Ascending aorta (tissue), 2 donors: ENCODE measurements at regions not wholly inside any gene's neighbourhood (a gene's known extent, or its start where the extent isn't known, plus 50 kb on each side); places are given as distances from the start of the nearest gene placed in this dataset.

ENCODE experiments used
- DNase-seq, 2 donors: peaks; one replicate each; pipeline ENCODE4 v3.0.0-alpha.2; 2019; ENCODE audit warnings: low spot score in 2 of 2
- H3K27ac ChIP-seq, 2 donors: fragments of 200-600 bp; sonication (generic); one replicate each; pipeline ENCODE4 v1.5.1; 2016 to 2017; ENCODE audit warnings: mild to moderate bottlenecking in 1 of 2
- H3K27me3 ChIP-seq: fragments of 200-600 bp; sonication (generic); one replicate; pipeline ENCODE4 v1.5.1; 2017
- H3K36me3 ChIP-seq, 2 donors: fragments of 200-600 bp; sonication (generic); one replicate each; pipeline ENCODE4 v1.5.1; 2016
- H3K4me1 ChIP-seq, 2 donors: fragments of 200-600 bp; sonication (generic); one replicate each; pipeline ENCODE4 v1.5.1; 2016 to 2017; ENCODE audit warnings: mild to moderate bottlenecking in 1 of 2
- H3K4me3 ChIP-seq, 2 donors: fragments of 200-600 bp; sonication (generic); one replicate each; pipeline ENCODE4 v1.5.1; 2016 to 2017; ENCODE audit warnings: mild to moderate bottlenecking in 1 of 2
- H3K9me3 ChIP-seq, 2 donors: fragments of 200-600 bp; sonication (generic); one replicate each; pipeline ENCODE4 v1.5.1; 2016
- intact Hi-C: fragments of 100-400 bp; cut with DNase I; formaldehyde crosslinking; loops from one replicate; pipeline ENCODE4 v1.15.1; 2023
- TF ChIP-seq, protein P1 (sequence below), 3 experiments: fragments of 200-600 bp in 2 of 3; fragments of 450-650 bp in 1 of 3; sonication (generic) in 2 of 3; IDR thresholded peaks; one replicate each; pipeline ENCODE4 v1.5.1; 2016 to 2019; ENCODE audit warnings: antibody characterized with exemption in 3 of 3, mild to moderate bottlenecking in 1 of 3, moderate library complexity in 1 of 3

DNA sequence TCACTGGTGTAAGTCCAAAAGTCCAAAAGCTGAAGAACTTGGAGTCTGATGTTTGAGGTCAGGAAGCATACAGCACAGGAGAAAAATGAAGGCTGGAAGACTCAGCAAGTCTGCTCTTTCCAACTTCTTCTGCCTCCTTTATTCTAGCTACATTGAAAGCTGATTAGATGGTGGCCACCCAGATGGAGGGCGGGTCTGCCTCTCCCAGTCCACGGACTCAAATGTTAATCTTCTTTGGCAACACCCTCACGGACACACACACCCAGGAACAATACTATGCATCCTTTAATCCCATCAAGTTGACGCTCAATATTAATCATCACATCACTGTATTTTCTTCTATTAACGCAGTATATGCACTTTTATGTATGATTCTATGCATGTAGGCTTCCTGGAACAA is 931.6 kb upstream of the GRIA3 start:
- TF ChIP-seq, protein P1, sequence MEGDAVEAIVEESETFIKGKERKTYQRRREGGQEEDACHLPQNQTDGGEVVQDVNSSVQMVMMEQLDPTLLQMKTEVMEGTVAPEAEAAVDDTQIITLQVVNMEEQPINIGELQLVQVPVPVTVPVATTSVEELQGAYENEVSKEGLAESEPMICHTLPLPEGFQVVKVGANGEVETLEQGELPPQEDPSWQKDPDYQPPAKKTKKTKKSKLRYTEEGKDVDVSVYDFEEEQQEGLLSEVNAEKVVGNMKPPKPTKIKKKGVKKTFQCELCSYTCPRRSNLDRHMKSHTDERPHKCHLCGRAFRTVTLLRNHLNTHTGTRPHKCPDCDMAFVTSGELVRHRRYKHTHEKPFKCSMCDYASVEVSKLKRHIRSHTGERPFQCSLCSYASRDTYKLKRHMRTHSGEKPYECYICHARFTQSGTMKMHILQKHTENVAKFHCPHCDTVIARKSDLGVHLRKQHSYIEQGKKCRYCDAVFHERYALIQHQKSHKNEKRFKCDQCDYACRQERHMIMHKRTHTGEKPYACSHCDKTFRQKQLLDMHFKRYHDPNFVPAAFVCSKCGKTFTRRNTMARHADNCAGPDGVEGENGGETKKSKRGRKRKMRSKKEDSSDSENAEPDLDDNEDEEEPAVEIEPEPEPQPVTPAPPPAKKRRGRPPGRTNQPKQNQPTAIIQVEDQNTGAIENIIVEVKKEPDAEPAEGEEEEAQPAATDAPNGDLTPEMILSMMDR (IDR thresholded peaks at IDR 0.05), result no peak
- DNase-seq, result no peak
- no peaks in the 10 kb centered on the region for H3K36me3 ChIP-seq
- intact Hi-C loops, result no loop called here
- no peaks in the 10 kb centered on the region for H3K4me1 ChIP-seq
- no peak overlapping the region for H3K4me3 ChIP-seq
- no peaks in the 10 kb centered on the region for H3K27me3 ChIP-seq
- no peaks in the 10 kb centered on the region for H3K9me3 ChIP-seq
- no peak overlapping the region for H3K27ac ChIP-seq

DNA sequence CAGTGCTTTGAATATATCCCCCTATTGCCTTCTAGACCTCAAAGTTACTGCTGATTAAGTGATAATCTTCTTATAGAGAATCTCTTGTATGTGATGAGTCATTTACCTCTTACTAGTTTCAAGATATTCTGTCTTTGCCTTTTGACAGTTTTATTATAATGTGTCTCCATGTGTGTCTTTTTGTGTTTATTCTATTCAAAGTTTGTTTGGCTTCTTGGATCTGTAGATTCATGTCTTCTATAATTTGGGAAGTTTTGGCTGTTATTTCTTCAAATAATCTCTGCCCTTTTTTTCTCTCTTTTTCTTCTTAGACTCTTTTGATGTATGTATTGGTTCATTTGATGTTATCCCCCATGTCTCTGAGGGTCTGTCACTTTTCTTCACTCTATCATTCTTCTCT is 915.7 kb upstream of the GRIA3 start:
- TF ChIP-seq, protein P1 (IDR thresholded peaks at IDR 0.05), result no peak
- Histone ChIP-seq H3K4me1 (no peaks in the 10 kb centered on the region), H3K9me3 (peaks cover 0 to 8% of the 10 kb centered on the region in 2 donors), H3K27ac (no peak overlapping the region), H3K4me3 (no peak overlapping the region), H3K27me3 (no peaks in the 10 kb centered on the region), H3K36me3 (no peaks in the 10 kb centered on the region)
- DNase-seq, result no peak
- intact Hi-C loops, result no loop called here

DNA sequence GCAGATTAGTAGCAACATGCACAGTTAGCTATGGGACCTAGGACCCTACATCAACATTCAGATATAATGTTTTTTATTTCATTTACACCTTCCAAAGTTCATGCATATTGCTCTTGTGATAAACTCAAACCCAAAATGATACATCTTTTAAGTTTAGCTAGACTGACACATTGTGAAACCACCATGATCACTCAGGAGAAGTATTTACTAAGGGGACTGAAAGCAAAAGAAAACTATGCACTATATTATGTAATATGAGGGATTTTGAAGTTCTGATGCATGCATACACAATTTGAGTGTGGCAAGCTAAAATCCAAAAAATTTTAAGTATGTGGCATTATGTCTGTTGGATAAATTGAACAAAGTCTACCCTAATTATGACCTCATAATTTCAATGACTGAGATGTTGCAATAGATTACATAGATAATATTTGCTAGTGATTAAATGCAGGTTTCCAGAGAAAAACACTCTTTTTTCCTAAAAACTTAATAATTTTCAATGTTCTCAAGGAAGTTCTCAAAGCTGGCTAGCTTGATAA is 914.8 kb upstream of the GRIA3 start:
- intact Hi-C loops, result no loop called here
- H3K4me3 ChIP-seq, result no peak overlapping the region
- TF ChIP-seq, protein P1 (IDR thresholded peaks at IDR 0.05), result no peak
- H3K27me3 ChIP-seq, result no peaks in the 10 kb centered on the region
- no peaks in the 10 kb centered on the region for H3K36me3 ChIP-seq
- H3K9me3 ChIP-seq, result peaks cover 0 to 8% of the 10 kb centered on the region in 2 donors
- H3K4me1 ChIP-seq, result no peaks in the 10 kb centered on the region
- no peak for DNase-seq
- no peak overlapping the region for H3K27ac ChIP-seq

DNA sequence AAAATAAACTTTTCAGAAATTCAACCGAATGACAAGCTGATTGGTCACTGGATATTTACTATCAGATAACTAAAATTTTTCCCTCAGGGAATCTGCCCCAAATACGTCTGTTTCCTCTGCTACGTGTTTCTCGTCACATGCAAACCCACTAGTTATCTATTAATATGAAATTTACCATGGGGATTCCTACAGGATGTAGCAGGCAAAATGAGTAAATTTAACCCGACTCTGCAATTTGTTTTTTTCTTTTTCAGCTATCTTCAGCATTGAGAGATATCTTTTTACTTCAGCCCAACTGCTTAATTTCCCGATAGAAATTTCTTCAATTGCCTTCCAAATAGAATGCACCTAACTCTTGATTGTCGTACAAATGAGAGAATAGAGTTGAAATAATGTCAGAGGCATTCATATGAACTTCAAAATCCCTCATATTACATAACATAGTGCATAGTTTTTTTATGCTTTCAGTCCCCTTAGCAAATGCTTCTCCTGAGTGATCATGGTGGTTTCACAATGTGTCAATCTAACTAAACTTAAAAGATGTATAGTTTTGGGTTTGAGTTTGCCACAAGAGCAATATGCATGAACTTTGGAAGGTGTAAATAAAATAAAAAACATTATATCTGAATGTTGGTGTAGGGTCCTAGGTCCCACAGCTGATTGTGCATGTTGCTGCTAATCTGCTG is 913.1 kb upstream of the GRIA3 start:
- Histone ChIP-seq H3K27me3 (no peaks in the 10 kb centered on the region), H3K36me3 (no peaks in the 10 kb centered on the region), H3K27ac (no peak overlapping the region), H3K4me1 (no peaks in the 10 kb centered on the region), H3K9me3 (peaks cover 0 to 8% of the 10 kb centered on the region in 2 donors), H3K4me3 (no peak overlapping the region)
- TF ChIP-seq, protein P1 (IDR thresholded peaks at IDR 0.05), result no peak
- no peak for DNase-seq
- intact Hi-C loops, result no loop called here

DNA sequence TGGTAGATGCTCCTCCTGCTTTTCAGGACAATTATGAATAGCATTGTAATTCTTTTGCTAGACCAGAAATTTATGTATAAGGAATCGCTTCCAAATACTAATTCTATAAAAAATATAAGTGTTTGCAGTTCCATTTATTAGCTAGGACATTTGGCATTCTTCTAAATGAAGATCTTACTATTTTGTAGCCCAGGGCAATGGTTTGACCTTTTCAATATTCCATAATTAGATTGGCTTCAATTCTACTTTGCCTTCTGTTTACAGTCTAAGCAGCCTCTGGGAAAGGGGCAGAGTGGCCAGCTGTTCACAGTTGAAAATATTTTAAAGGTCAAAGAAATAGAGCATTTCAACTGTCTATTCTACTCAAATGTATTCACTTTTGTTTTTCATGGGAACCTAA is 912.1 kb upstream of the GRIA3 start:
- Histone ChIP-seq H3K27me3 (no peaks in the 10 kb centered on the region), H3K27ac (no peak overlapping the region), H3K36me3 (no peaks in the 10 kb centered on the region), H3K4me1 (no peaks in the 10 kb centered on the region), H3K9me3 (peaks cover 0 to 8% of the 10 kb centered on the region in 2 donors), H3K4me3 (no peak overlapping the region)
- intact Hi-C loops, result no loop called here
- DNase-seq, result no peak
- TF ChIP-seq, protein P1 (IDR thresholded peaks at IDR 0.05), result no peak
